B cell (primary cell): ENCODE measurements at regions not wholly inside any gene's neighbourhood (a gene's known extent, or its start where the extent isn't known, plus 50 kb on each side); places are given as distances from the start of the nearest gene placed in this dataset.

Experiments
- ATAC-seq: fragments of 200-7000 bp; cut with Tn5 transposase; one replicate; pipeline ENCODE4 v1.10.0; 2021; ENCODE audit warnings: low read depth, mild to moderate bottlenecking, moderate number of reproducible peaks, moderate library complexity
- CTCF ChIA-PET: fragments of 350-600 bp; sonication (Branson Sonifier 250); formaldehyde crosslinking; loops from one replicate; lab custom pipeline; 2021; ENCODE audit warnings: antibody characterized with exemption, inconsistent platforms; lab: Charles Lee
- POLR2A ChIA-PET: fragments of 350-600 bp; sonication (Branson Sonifier 250); formaldehyde crosslinking; loops from one replicate; lab custom pipeline; 2021; ENCODE audit warnings: antibody characterized with exemption; lab: Charles Lee
- DNase-seq: peaks from one replicate; pipeline ENCODE4 v3.0.0; 2013
- H2AFZ ChIP-seq: 2 replicates; pipeline ENCODE4 v1.6.1; 2012; ENCODE audit warnings: mild to moderate bottlenecking, low read depth, low read length; ENCODE audit not compliant: insufficient read depth, poor library complexity, severe bottlenecking
- H3K27ac ChIP-seq, 2 donors: 1 replicate in 1 of 2; 2 replicates in 1 of 2; pipeline ENCODE4 v1.5.1; 2012 to 2013; ENCODE audit warnings: low read length in 2 of 2, mild to moderate bottlenecking in 2 of 2, moderate library complexity in 1 of 2
- H3K27me3 ChIP-seq, 4 experiments: fragments of 200-600 bp in 1 of 4; sonication (generic) in 1 of 4; replicated peaks in 1 of 4; 1 replicate in 2 of 4; 2 replicates in 2 of 4; pipeline versions ENCODE4 v1.6.1 to v1.7.0; 2013 to 2016; ENCODE audit warnings: low read length in 3 of 4, mild to moderate bottlenecking in 2 of 4, mixed read lengths in 1 of 4, moderate library complexity in 1 of 4; ENCODE audit not compliant: insufficient read depth in 4 of 4, control insufficient read depth in 3 of 4; ENCODE audit errors: control extremely low read depth in 1 of 4
- H3K36me3 ChIP-seq, 2 experiments: replicated peaks in 1 of 2; 1 replicate in 1 of 2; 2 replicates in 1 of 2; pipeline versions ENCODE4 v1.6.1 to v1.7.1; 2013; ENCODE audit warnings: low read length in 1 of 2; ENCODE audit not compliant: insufficient read depth in 2 of 2, control insufficient read depth in 1 of 2; ENCODE audit errors: control extremely low read depth in 1 of 2, extremely low read depth in 1 of 2
- H3K4me1 ChIP-seq, 2 donors: fragments of 200-600 bp in 1 of 2; sonication (generic) in 1 of 2; 1 replicate in 1 of 2; 2 replicates in 1 of 2; pipeline versions ENCODE4 v1.5.1 to v1.6.1; 2013 to 2017; ENCODE audit warnings: low read length in 2 of 2; ENCODE audit not compliant: control insufficient read depth in 2 of 2, insufficient read depth in 2 of 2
- H3K4me2 ChIP-seq: replicated peaks from 2 replicates; pipeline ENCODE3; 2012; ENCODE audit warnings: mild to moderate bottlenecking, low read depth, low read length; ENCODE audit not compliant: poor library complexity, severe bottlenecking
- H3K4me3 ChIP-seq, 5 experiments: fragments of 200-600 bp in 1 of 5; sonication (generic) in 1 of 5; 1 replicate in 3 of 5; 2 replicates in 2 of 5; pipeline versions ENCODE4 v1.5.1 to v1.7.0; 2011 to 2016; ENCODE audit warnings: low read length in 4 of 5, mild to moderate bottlenecking in 4 of 5, low read depth in 2 of 5, control low read depth in 1 of 5, moderate library complexity in 1 of 5; ENCODE audit not compliant: insufficient read depth in 1 of 5; ENCODE audit errors: control extremely low read depth in 1 of 5, extremely low read depth in 1 of 5
- H3K79me2 ChIP-seq: fragments of 200-600 bp; sonication (generic); one replicate; pipeline ENCODE4 v1.6.0; 2016; ENCODE audit warnings: low read length; ENCODE audit not compliant: control insufficient read depth, insufficient read depth
- H3K9ac ChIP-seq: fragments of 200-600 bp; sonication (generic); 2 replicates; pipeline ENCODE4 v1.6.1; 2017; ENCODE audit warnings: mild to moderate bottlenecking, low read length, moderate library complexity
- H3K9me3 ChIP-seq, 3 donors: one replicate each; pipeline versions ENCODE4 v1.6.1 to v1.7.1; 2013; ENCODE audit warnings: low read length in 2 of 3; ENCODE audit not compliant: control insufficient read depth in 2 of 3, insufficient read depth in 1 of 3; ENCODE audit errors: control extremely low read depth in 1 of 3
- H4K20me1 ChIP-seq: 2 replicates; pipeline ENCODE4 v1.6.0; 2012; ENCODE audit warnings: mild to moderate bottlenecking, low read length; ENCODE audit not compliant: insufficient read depth, control insufficient read depth, poor library complexity, severe bottlenecking
- H3K27ac Mint-ChIP-seq: one replicate; pipeline ENCODE4 v1.8.0; 2021; ENCODE audit warnings: mixed read lengths
- H3K27me3 Mint-ChIP-seq: one replicate; pipeline ENCODE4 v1.8.0; 2021; ENCODE audit warnings: mixed read lengths
- H3K4me1 Mint-ChIP-seq: one replicate; pipeline ENCODE4 v1.8.0; 2021; ENCODE audit warnings: mixed read lengths
- H3K4me3 Mint-ChIP-seq: one replicate; pipeline ENCODE4 v1.8.0; 2021; ENCODE audit warnings: mixed read lengths
- H3K9me3 Mint-ChIP-seq: one replicate; pipeline ENCODE4 v1.8.0; 2022; ENCODE audit warnings: mixed read lengths; ENCODE audit not compliant: insufficient read depth
- EZH2 ChIP-seq: IDR thresholded peaks from 2 replicates; pipeline ENCODE4 v1.6.1; 2012; ENCODE audit warnings: borderline replicate concordance, low read depth, mild to moderate bottlenecking, moderate library complexity, low read length; ENCODE audit not compliant: insufficient read depth, poor library complexity, severe bottlenecking
- WGBS: methylation state at CpG from one replicate; pipeline ENCODE4 v1.1.5; 2013; ENCODE audit warnings: missing lambda C conversion rate; ENCODE audit not compliant: insufficient coverage; 5-methylcytosine and 5-hydroxymethylcytosine counted together
- intact Hi-C: fragments of 100-400 bp; cut with micrococcal nuclease; formaldehyde crosslinking; loops from one replicate; pipeline ENCODE4 v1.10.0; 2022
- TF ChIP-seq, protein P1 (sequence below): fragments of 200-600 bp; IDR thresholded peaks from one replicate; pipeline ENCODE4 v1.8.0; 2022; ENCODE audit warnings: antibody characterized with exemption, mild to moderate bottlenecking

DNA sequence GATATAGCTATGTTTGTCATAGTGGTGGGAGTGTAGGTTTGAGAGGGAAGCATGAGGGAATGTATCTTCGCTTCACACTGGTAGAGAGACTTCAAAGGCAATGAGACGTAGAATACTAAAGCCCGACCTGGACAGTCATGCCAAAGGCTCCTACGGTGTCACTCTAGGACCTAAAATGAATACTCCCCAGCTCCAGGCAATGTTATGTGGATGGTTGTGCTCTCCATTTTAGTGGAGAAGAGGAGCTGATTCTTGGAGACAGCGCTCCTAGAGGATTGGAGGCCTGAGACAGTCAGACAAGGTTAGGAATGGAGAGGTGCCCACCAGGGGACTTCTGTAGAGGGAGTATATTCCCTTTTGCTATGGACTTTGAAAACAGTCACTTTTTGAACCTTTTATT is 260.1 kb downstream of the MEX3B start:
- Histone ChIP-seq H3K9me3 (no peaks in the 10 kb centered on the region), H3K9ac (no peak overlapping the region), H4K20me1 (no peaks in the 10 kb centered on the region), H3K27ac (no peak overlapping the region), H3K79me2 (no peaks in the 10 kb centered on the region), H3K4me3 (no peak overlapping the region), H3K36me3 (no peaks in the 10 kb centered on the region), H3K27me3 (peaks cover 0 to 4% (median 0%) of the 10 kb centered on the region in 4 experiments), H3K4me1 (no peaks in the 10 kb centered on the region), H3K4me2 (no peak overlapping the region), H2AFZ (no peak overlapping the region)
- POLR2A ChIA-PET = no interaction called here
- no peak overlapping the region for H3K4me3 Mint-ChIP-seq
- TF ChIP-seq, protein P1, sequence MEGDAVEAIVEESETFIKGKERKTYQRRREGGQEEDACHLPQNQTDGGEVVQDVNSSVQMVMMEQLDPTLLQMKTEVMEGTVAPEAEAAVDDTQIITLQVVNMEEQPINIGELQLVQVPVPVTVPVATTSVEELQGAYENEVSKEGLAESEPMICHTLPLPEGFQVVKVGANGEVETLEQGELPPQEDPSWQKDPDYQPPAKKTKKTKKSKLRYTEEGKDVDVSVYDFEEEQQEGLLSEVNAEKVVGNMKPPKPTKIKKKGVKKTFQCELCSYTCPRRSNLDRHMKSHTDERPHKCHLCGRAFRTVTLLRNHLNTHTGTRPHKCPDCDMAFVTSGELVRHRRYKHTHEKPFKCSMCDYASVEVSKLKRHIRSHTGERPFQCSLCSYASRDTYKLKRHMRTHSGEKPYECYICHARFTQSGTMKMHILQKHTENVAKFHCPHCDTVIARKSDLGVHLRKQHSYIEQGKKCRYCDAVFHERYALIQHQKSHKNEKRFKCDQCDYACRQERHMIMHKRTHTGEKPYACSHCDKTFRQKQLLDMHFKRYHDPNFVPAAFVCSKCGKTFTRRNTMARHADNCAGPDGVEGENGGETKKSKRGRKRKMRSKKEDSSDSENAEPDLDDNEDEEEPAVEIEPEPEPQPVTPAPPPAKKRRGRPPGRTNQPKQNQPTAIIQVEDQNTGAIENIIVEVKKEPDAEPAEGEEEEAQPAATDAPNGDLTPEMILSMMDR = no peak
- TF ChIP-seq EZH2 = no peak
- CTCF ChIA-PET = no interaction called here
- DNase-seq (no peak), ATAC-seq (no peak)
- peaks cover 28% of the 10 kb centered on the region for H3K27me3 Mint-ChIP-seq
- intact Hi-C loops = no loop called here
- no peak overlapping the region for H3K27ac Mint-ChIP-seq
- no peaks in the 10 kb centered on the region for H3K4me1 Mint-ChIP-seq
- WGBS = 93% methylated on average over 5 of the region's 5 CpGs
- H3K9me3 Mint-ChIP-seq = no peaks in the 10 kb centered on the region

DNA sequence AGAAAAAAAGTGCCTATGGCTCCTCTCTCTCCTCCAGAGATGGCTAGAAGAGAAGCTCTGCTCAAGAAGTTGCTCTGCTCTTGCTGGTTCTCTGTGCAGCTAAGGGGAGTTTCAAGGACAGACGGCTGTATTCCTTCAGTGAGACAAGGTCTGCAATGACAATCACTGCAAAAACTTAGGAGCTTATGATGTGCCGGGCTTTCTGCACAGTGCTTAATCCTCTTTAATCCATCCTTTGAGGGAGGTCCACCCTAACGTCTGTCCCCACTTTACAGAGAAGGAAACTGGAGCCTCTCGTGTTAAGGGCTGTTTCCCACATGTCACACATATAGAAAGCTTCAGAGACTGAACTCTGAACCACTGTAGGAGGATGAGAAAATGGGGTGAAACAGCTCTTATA is 260.6 kb downstream of the MEX3B start:
- no peak overlapping the region for H3K9ac ChIP-seq
- Mint-ChIP-seq H3K4me3 (no peak overlapping the region), H3K27me3 (peaks cover 33% of the 10 kb centered on the region), H3K4me1 (no peaks in the 10 kb centered on the region), H3K27ac (no peak overlapping the region), H3K9me3 (no peaks in the 10 kb centered on the region)
- TF ChIP-seq, protein P1 = no peak
- TF ChIP-seq EZH2 = no peak
- DNase-seq (no peak), ATAC-seq (no peak)
- no peaks in the 10 kb centered on the region for H3K9me3 ChIP-seq
- H3K4me3 ChIP-seq = no peak overlapping the region
- ChIA-PET CTCF (no interaction called here), POLR2A (no interaction called here)
- WGBS = 100% methylated on average over 1 of the region's 4 CpGs
- H2AFZ ChIP-seq = no peak overlapping the region
- intact Hi-C loops = no loop called here
- no peaks in the 10 kb centered on the region for H3K36me3 ChIP-seq
- no peaks in the 10 kb centered on the region for H4K20me1 ChIP-seq
- no peak overlapping the region for H3K4me2 ChIP-seq
- no peaks in the 10 kb centered on the region for H3K4me1 ChIP-seq
- H3K27me3 ChIP-seq = peaks cover 0 to 4% (median 0%) of the 10 kb centered on the region in 4 experiments
- H3K27ac ChIP-seq = no peak overlapping the region
- no peaks in the 10 kb centered on the region for H3K79me2 ChIP-seq
